ENCODE measurements at regions not wholly inside any gene's neighbourhood (a gene's known extent, or its start where the extent isn't known, plus 50 kb on each side); places are given as distances from the start of the nearest gene placed in this dataset.
"Not testable (repeated sequence)": the region's sequence is repeated elsewhere in the genome, so short reads cannot be mapped to it uniquely, and the experiment has no call there.

DNA sequence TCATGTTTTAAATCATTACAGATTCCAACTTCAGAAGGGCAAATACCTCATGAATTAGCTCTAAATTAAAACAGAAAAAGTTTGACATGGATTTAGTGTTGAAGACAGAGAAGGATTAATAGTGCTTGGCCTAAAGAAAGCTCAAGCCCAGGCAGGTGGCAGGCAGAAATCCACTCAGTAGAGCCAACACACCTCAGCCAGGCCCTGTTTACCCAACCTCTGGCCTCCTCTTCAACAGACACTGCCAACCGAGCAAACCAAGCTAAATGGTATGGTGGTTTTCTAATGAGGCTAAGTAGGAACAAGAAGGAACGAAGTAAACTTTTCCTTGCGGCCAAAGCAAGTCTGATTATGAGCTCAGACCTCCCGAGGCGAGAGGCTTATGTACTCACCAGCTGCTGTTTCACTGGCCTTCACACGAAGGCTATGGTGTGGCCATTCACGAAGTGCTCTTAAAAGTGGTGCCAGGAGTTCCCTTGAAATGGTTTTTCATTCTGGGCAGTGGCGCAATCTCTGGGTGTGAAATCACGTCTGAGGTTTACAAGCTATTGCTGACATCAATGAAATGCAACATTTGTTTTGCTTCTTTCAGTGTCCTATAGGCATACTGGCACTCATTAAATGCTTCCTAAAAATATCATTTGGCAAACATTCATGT, 124.1 kb upstream of the LGR5 start:
- H3K27ac ChIP-seq, result no peak overlapping the region
- no peak for TF ChIP-seq ZFX (IDR thresholded peaks at IDR 0.05; ENCODE audit: borderline replicate concordance)
- TF ChIP-seq, protein P1, sequence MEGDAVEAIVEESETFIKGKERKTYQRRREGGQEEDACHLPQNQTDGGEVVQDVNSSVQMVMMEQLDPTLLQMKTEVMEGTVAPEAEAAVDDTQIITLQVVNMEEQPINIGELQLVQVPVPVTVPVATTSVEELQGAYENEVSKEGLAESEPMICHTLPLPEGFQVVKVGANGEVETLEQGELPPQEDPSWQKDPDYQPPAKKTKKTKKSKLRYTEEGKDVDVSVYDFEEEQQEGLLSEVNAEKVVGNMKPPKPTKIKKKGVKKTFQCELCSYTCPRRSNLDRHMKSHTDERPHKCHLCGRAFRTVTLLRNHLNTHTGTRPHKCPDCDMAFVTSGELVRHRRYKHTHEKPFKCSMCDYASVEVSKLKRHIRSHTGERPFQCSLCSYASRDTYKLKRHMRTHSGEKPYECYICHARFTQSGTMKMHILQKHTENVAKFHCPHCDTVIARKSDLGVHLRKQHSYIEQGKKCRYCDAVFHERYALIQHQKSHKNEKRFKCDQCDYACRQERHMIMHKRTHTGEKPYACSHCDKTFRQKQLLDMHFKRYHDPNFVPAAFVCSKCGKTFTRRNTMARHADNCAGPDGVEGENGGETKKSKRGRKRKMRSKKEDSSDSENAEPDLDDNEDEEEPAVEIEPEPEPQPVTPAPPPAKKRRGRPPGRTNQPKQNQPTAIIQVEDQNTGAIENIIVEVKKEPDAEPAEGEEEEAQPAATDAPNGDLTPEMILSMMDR (IDR thresholded peaks at IDR 0.05), result no peak

DNA sequence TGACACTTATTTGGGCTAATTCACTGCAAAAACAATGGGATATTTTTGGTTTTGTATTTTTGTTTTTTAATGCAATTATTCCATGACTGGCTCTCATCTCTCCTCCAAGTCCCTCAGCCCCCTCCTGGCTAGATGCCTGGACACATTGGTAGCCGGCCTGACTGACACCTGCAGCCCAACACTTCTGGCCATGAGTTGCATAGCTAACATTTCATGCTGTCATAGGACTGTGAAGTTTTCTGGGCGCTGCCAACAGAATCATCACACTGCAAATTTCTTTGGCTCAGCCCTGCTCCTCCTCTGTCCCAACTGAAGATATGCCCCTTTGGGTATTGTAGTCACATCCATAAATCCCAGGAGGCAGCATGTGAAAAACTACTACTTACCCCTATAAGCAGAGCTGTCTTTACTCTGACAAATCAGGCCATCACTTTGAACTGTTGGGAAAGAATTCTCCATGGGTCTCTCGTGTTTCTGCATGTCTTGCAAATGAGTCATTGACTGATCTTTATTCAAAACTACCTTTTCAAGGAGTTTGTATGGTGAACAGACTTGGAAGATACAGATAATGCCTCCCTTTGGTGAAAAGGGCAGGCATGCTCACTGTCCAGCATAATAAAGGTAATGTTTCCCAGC, 126.7 kb upstream of the LGR5 start:
- H3K27ac ChIP-seq, result no peak overlapping the region
- TF ChIP-seq, protein P1 (IDR thresholded peaks at IDR 0.05), result no peak
- TF ChIP-seq ZFX (IDR thresholded peaks at IDR 0.05; ENCODE audit: borderline replicate concordance), result no peak

DNA sequence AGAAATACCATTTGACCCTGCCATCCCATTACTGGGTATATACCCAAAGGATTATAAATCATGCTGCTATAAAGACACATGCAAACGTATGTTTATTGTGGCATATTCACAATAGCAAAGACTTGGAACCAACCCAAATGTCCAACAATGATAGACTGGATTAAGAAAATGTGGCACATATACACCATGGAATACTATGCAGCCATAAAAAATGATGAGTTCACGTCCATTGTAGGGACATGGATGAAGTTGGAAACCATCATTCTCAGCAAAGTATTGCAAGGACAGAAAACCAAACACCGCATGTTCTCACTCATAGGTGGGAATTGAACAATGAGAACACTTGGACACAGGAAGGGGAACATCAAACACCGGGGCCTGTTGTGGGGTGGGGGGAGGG, 128.0 kb upstream of the LGR5 start:
- not testable (repeated sequence) for H3K27ac ChIP-seq

DNA sequence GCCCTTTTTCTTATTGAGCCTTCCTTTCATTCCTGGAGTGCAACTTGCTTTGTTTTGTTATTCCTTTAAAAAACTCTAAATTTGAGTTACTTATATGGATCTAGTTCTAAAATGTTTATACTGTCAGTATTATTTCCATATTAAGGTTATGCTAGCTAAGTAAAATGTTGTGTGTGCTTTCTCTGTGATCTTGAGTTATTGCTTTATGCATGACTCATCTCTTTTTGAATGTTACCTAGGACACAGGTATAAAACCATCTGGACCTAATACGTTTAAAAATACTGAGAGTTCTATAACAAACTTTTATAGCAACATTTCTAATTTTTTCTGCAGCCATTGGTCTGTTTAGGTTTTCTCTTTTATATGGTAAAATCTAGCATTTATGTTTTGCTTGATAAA, 132.8 kb upstream of the LGR5 start:
- no peak for TF ChIP-seq ZFX (IDR thresholded peaks at IDR 0.05; ENCODE audit: borderline replicate concordance)
- TF ChIP-seq, protein P1 (IDR thresholded peaks at IDR 0.05), result no peak
- H3K27ac ChIP-seq, result no peak overlapping the region

DNA sequence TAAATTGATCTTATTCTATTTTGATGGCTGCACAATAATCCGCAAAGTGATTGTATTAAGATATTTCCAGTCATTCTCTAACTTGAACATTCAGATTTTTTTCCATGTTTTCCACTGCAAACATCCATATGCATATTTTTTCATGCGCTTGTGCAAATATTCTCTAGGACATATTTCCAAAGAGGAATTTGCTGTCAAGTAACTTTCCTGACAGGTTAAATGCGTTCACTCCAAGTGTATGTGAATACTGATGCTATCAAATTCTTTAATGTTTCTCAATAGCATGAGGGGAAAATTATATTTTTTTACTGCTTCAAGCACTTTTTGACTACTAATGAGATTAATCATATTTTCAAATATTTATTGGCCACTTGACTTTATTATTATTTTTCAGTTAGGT, 135.3 kb upstream of the LGR5 start:
- TF ChIP-seq, protein P1 (IDR thresholded peaks at IDR 0.05), result no peak
- no peak for TF ChIP-seq ZFX (IDR thresholded peaks at IDR 0.05; ENCODE audit: borderline replicate concordance)
- H3K27ac ChIP-seq, result no peak overlapping the region

DNA sequence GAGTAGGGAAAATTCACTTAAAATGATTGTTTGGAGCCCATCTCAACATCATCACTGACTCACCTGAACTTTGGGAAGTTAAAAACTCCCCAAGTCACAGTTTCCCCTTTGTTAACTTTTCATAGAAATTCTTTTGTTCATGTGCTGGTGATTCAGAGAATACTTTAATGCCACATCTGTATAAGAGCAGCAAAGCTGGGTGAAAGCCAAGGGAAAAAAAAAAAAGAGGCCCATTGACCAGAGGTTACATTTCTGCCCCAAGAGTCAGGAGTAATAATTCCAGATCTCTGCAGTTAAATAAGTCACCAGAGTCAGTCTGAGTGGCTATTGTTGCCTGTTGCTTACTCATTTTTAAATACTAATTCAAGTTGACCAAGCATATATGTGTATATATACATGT, 136.4 kb upstream of the LGR5 start:
- no peak overlapping the region for H3K27ac ChIP-seq

DNA sequence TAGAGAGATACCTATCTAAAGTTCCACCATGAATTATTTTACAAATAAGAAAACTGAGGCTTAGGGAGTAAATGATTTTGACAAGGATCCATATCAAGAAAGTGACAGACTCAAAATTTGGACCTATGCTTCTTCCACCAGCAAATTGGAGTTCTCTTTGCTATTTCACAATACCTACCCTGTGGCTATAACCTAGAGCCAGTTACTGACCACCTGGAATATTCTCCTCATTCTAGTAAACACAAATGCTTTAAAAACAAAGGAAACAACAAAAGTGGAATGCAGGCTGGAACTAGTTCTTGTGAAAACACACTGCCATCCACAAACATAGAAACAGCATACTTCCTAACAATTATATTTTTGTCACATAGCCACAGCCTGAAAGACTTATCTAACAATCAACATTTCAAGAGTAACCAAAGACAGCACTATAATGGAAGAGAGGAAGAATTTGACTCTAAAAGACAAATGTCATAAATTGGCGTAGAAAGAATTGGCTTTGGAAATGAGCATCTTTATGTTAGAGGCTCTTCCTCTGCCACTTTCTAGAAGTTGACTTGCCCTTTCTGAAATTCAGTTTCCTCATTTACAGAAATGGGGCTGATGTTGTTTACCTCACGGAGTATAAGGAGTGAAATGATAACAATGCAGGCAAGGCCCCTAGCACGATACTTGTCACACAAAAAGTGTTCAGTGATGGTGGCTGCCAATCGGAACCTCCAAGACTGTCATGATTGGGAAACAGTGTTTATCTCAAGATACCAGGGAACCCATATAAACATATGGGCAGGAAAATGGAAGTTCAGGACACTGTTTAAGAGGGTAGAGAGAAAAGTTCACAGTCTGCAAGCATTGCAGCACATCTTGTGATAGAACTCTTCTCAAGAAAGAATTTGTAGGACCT, 138.6 kb upstream of the LGR5 start:
- TF ChIP-seq, protein P1 (IDR thresholded peaks at IDR 0.05), result no peak
- TF ChIP-seq ZFX (IDR thresholded peaks at IDR 0.05; ENCODE audit: borderline replicate concordance), result no peak
- H3K27ac ChIP-seq, result no peak overlapping the region

More for the DNA sequence above, 136.4 kb upstream of the LGR5 start:
- TF ChIP-seq, protein P1 (IDR thresholded peaks at IDR 0.05), result no peak
- TF ChIP-seq ZFX (IDR thresholded peaks at IDR 0.05; ENCODE audit: borderline replicate concordance), result no peak

Data from 22Rv1 (cell line).